OCI-LY7 (cell line): ENCODE measurements at regions not wholly inside any gene's neighbourhood (a gene's known extent, or its start where the extent isn't known, plus 50 kb on each side); places are given as distances from the start of the nearest gene placed in this dataset.

Source experiments
- BruUV-seq: library from RNA; stranded (reverse); fragments of 400-500 nt; replicated peaks from 2 replicates; lab custom pipeline; 2021; lab: Mats Ljungman, UMichigan
- CTCF ChIA-PET: fragments of 300-600 bp; sonication (Branson Sonifier 250); formaldehyde crosslinking; loops from one replicate; lab custom pipeline; 2022; ENCODE audit warnings: antibody characterized with exemption; ENCODE audit not compliant: unreplicated experiment; lab: Charles Lee
- POLR2A ChIA-PET: fragments of 300-600 bp; sonication (Branson Sonifier 250); formaldehyde crosslinking; loops from one replicate; lab custom pipeline; 2022; ENCODE audit warnings: antibody characterized with exemption; lab: Charles Lee
- DNase-seq: peaks from one replicate; pipeline ENCODE4 v3.0.0-alpha.2; 2015; ENCODE audit warnings: low spot score
- H2AFZ ChIP-seq: fragments of 200-600 bp; sonication (generic), shearing (Covaris generic); 2 replicates; pipeline ENCODE4 v1.6.1; 2014; ENCODE audit warnings: mild to moderate bottlenecking, antibody characterized with exemption, low read length, moderate library complexity
- H3K27ac ChIP-seq: fragments of 200-600 bp; sonication (generic); 2 replicates; pipeline ENCODE4 v1.5.1; 2014; ENCODE audit warnings: mixed run types, low read depth, mild to moderate bottlenecking, moderate library complexity, low read length, inconsistent platforms; ENCODE audit not compliant: poor library complexity, severe bottlenecking
- H3K36me3 ChIP-seq: fragments of 200-600 bp; sonication (generic); 2 replicates; pipeline ENCODE4 v1.6.1; 2014; ENCODE audit warnings: mild to moderate bottlenecking, antibody characterized with exemption, low read length, moderate library complexity, mixed read lengths; ENCODE audit not compliant: insufficient read depth
- H3K4me1 ChIP-seq: fragments of 200-600 bp; sonication (generic); 2 replicates; pipeline ENCODE4 v1.5.1; 2014; ENCODE audit warnings: mild to moderate bottlenecking, low read length; ENCODE audit not compliant: insufficient read depth, poor library complexity, severe bottlenecking
- H3K4me2 ChIP-seq: fragments of 200-600 bp; sonication (generic); 2 replicates; pipeline ENCODE4 v1.6.1; 2014; ENCODE audit warnings: mild to moderate bottlenecking, low read length
- H3K4me3 ChIP-seq: fragments of 200-600 bp; sonication (generic); 2 replicates; pipeline ENCODE4 v1.5.1; 2014; ENCODE audit warnings: mild to moderate bottlenecking, low read depth, low read length; ENCODE audit not compliant: poor library complexity, severe bottlenecking
- H3K79me2 ChIP-seq: fragments of 200-600 bp; sonication (generic); 2 replicates; pipeline ENCODE4 v1.6.1; 2016; ENCODE audit warnings: low read depth, mild to moderate bottlenecking, low read length, moderate library complexity, mixed read lengths; ENCODE audit not compliant: insufficient read depth
- H3K9me2 ChIP-seq: fragments of 200-600 bp; sonication (generic); 2 replicates; pipeline ENCODE4 v1.6.1; 2016; ENCODE audit warnings: mild to moderate bottlenecking, low read length, mixed read lengths; ENCODE audit not compliant: insufficient read depth
- H3K9me3 ChIP-seq: fragments of 200-600 bp; sonication (generic); 2 replicates; pipeline ENCODE4 v1.6.1; 2014; ENCODE audit warnings: mild to moderate bottlenecking, mixed run types, low read length, mixed read lengths
- H4K20me1 ChIP-seq: fragments of 200-600 bp; sonication (generic); 2 replicates; pipeline ENCODE4 v1.6.1; 2014; ENCODE audit warnings: mild to moderate bottlenecking, antibody characterized with exemption, low read length, moderate library complexity, mixed read lengths; ENCODE audit not compliant: insufficient read depth
- CTCF ChIP-seq: fragments of 200-600 bp; sonication (generic); conservative IDR thresholded peaks from 2 replicates; pipeline ENCODE4 v1.5.1; 2014; ENCODE audit warnings: mild to moderate bottlenecking, antibody characterized with exemption, low read length, moderate library complexity, mixed read lengths
- EZH2phosphoT487 ChIP-seq: fragments of 200-600 bp; sonication (generic); IDR thresholded peaks from 2 replicates; pipeline ENCODE4 v1.6.1; 2018; ENCODE audit warnings: low read depth, borderline replicate concordance, mild to moderate bottlenecking, mixed run types, antibody characterized with exemption, low read length, moderate library complexity, mixed read lengths
- intact Hi-C: fragments of 100-400 bp; cut with micrococcal nuclease; formaldehyde crosslinking; loops from one replicate; pipeline ENCODE4 v1.10.0; 2022; ENCODE audit not compliant: unreplicated experiment

- H2AFZ ChIP-seq = no peak overlapping the region
- H3K4me1 ChIP-seq = no peaks in the 10 kb centered on the region
- ChIA-PET POLR2A (no interaction called here), CTCF (no interaction called here)
- BruUV-seq = no TSS peak
- H3K9me3 ChIP-seq = no peaks in the 10 kb centered on the region
- no peaks in the 10 kb centered on the region for H4K20me1 ChIP-seq
- intact Hi-C loops = no loop called here
- H3K27ac ChIP-seq = no peak overlapping the region
- H3K36me3 ChIP-seq = no peaks in the 10 kb centered on the region
- no peak for DNase-seq
- H3K4me3 ChIP-seq = no peak overlapping the region
- no peaks in the 10 kb centered on the region for H3K9me2 ChIP-seq
- no peak overlapping the region for H3K4me2 ChIP-seq
- TF ChIP-seq CTCF = no peak
- no peak for TF ChIP-seq EZH2phosphoT487
- H3K79me2 ChIP-seq = no peaks in the 10 kb centered on the region
Measured at GRCh38 chr3:38986901-38987300, 64.8 kb downstream of the SCN11A start.

- ChIA-PET POLR2A (no interaction called here), CTCF (no interaction called here)
- no peaks in the 10 kb centered on the region for H3K36me3 ChIP-seq
- no TSS peak for BruUV-seq
- no peaks in the 10 kb centered on the region for H4K20me1 ChIP-seq
- H3K27ac ChIP-seq = no peak overlapping the region
- no peak overlapping the region for H3K4me3 ChIP-seq
- no peaks in the 10 kb centered on the region for H3K4me1 ChIP-seq
- H3K9me3 ChIP-seq = no peaks in the 10 kb centered on the region
- H3K4me2 ChIP-seq = no peak overlapping the region
- TF ChIP-seq CTCF = no peak
- no peak for TF ChIP-seq EZH2phosphoT487
- intact Hi-C loops = no loop called here
- no peaks in the 10 kb centered on the region for H3K79me2 ChIP-seq
- no peak for DNase-seq
- no peak overlapping the region for H2AFZ ChIP-seq
- H3K9me2 ChIP-seq = no peaks in the 10 kb centered on the region
Measured at GRCh38 chr3:38985981-38986380, 65.8 kb downstream of the SCN11A start.

GRCh38 chr3:38985581-38985980 lies 66.2 kb downstream of the SCN11A start:
- H3K36me3 ChIP-seq = no peaks in the 10 kb centered on the region
- ChIA-PET POLR2A (no interaction called here), CTCF (no interaction called here)
- no peaks in the 10 kb centered on the region for H3K9me3 ChIP-seq
- H3K4me1 ChIP-seq = no peaks in the 10 kb centered on the region
- H3K4me3 ChIP-seq = no peak overlapping the region
- no peak overlapping the region for H3K27ac ChIP-seq
- no peaks in the 10 kb centered on the region for H3K9me2 ChIP-seq
- H3K4me2 ChIP-seq = no peak overlapping the region
- intact Hi-C loops = no loop called here
- no peaks in the 10 kb centered on the region for H4K20me1 ChIP-seq
- H3K79me2 ChIP-seq = no peaks in the 10 kb centered on the region
- BruUV-seq = no TSS peak
- no peak overlapping the region for H2AFZ ChIP-seq
- no peak for TF ChIP-seq CTCF
- TF ChIP-seq EZH2phosphoT487 = no peak
- DNase-seq = no peak
